Natural killer cell (primary cell): ENCODE measurements at regions not wholly inside any gene's neighbourhood (a gene's known extent, or its start where the extent isn't known, plus 50 kb on each side); places are given as distances from the start of the nearest gene placed in this dataset.

Experiments
- ATAC-seq, 3 donors: fragments of 150-1000 bp in 2 of 3; fragments of 200-7000 bp in 1 of 3; cut with Tn5 transposase; 1 replicate in 1 of 3; 2 replicates in 2 of 3; pipeline ENCODE4 v1.10.0; 2021; ENCODE audit warnings: mild to moderate bottlenecking in 2 of 3, moderate library complexity in 2 of 3
- DNase-seq, 2 donors: peaks; one replicate each; pipeline versions ENCODE4 v3.0.0 to v3.0.0-alpha.2; 2013 to 2021; ENCODE audit warnings: mixed read lengths in 1 of 2
- H3K27ac ChIP-seq: one replicate; pipeline ENCODE4 v1.5.1; 2013; ENCODE audit warnings: mild to moderate bottlenecking, low read length
- H3K27me3 ChIP-seq: one replicate; pipeline ENCODE4 v1.6.1; 2013; ENCODE audit warnings: low read length; ENCODE audit not compliant: control insufficient read depth, insufficient read depth
- H3K36me3 ChIP-seq: one replicate; pipeline ENCODE4 v1.6.1; 2013; ENCODE audit warnings: low read length; ENCODE audit not compliant: control insufficient read depth, insufficient read depth
- H3K4me1 ChIP-seq: one replicate; pipeline ENCODE4 v1.6.1; 2013; ENCODE audit warnings: low read length; ENCODE audit not compliant: control insufficient read depth, insufficient read depth
- H3K4me3 ChIP-seq: one replicate; pipeline ENCODE4 v1.5.1; 2013; ENCODE audit warnings: low read length
- H3K9me3 ChIP-seq: one replicate; pipeline ENCODE4 v1.6.1; 2013; ENCODE audit warnings: low read length; ENCODE audit not compliant: control insufficient read depth, insufficient read depth
- H3K27ac Mint-ChIP-seq, 2 donors: one replicate each; pipeline ENCODE4 v1.8.0; 2022; ENCODE audit warnings: mild to moderate bottlenecking in 2 of 2, mixed read lengths in 2 of 2, moderate library complexity in 1 of 2
- H3K27me3 Mint-ChIP-seq, 2 donors: one replicate each; pipeline ENCODE4 v1.8.0; 2022; ENCODE audit warnings: low read depth in 2 of 2, mixed read lengths in 2 of 2
- H3K36me3 Mint-ChIP-seq: one replicate; pipeline ENCODE4 v1.8.0; 2022; ENCODE audit warnings: mixed read lengths
- H3K4me1 Mint-ChIP-seq, 2 donors: one replicate each; pipeline ENCODE4 v1.8.0; 2022; ENCODE audit warnings: mixed read lengths in 2 of 2
- H3K4me3 Mint-ChIP-seq: one replicate; pipeline ENCODE4 v1.8.0; 2022; ENCODE audit warnings: mild to moderate bottlenecking, moderate library complexity, mixed read lengths
- H3K9me3 Mint-ChIP-seq, 2 donors: one replicate each; pipeline ENCODE4 v1.8.0; 2022; ENCODE audit warnings: mixed read lengths in 2 of 2
- CTCF ChIP-seq: fragments of 200-600 bp; IDR thresholded peaks from one replicate; pipeline ENCODE4 v1.8.0; 2022; ENCODE audit warnings: antibody characterized with exemption
- WGBS: methylation state at CpG from one replicate; pipeline ENCODE4 v1.1.7; 2013; ENCODE audit warnings: missing lambda C conversion rate; ENCODE audit not compliant: insufficient coverage; 5-methylcytosine and 5-hydroxymethylcytosine counted together
- intact Hi-C: fragments of 100-400 bp; cut with micrococcal nuclease; formaldehyde crosslinking; loops from one replicate; pipeline ENCODE4 v1.14.2; 2022

- Mint-ChIP-seq H3K4me3 (no peak overlapping the region), H3K36me3 (peaks cover 13% of the 10 kb centered on the region), H3K9me3 (peaks cover 0 to 4% of the 10 kb centered on the region in 2 donors), H3K4me1 (no peaks in the 10 kb centered on the region), H3K27me3 (peaks cover 17 to 24% of the 10 kb centered on the region in 2 donors), H3K27ac (no peak overlapping the region)
- intact Hi-C loops = no loop called here
- no peak overlapping the region for H3K27ac ChIP-seq
- no peak for TF ChIP-seq CTCF
- no peak overlapping the region for H3K4me3 ChIP-seq
- WGBS = 88% methylated on average over 1 of the region's 1 CpG
- peaks cover 11% of the 10 kb centered on the region for H3K9me3 ChIP-seq
- H3K36me3 ChIP-seq = no peaks in the 10 kb centered on the region
- DNase-seq (no peak), ATAC-seq (no peak)
- peaks cover 9% of the 10 kb centered on the region for H3K4me1 ChIP-seq
- H3K27me3 ChIP-seq = no peaks in the 10 kb centered on the region
These were observed 86.6 kb upstream of the HES1 start for GRCh38 chr3:194049394-194049793.

GRCh38 chr3:194050782-194051320, 85.1 kb upstream of the HES1 start:
- H3K27ac ChIP-seq = no peak overlapping the region

GRCh38 chr3:194051366-194052149, 84.4 kb upstream of the HES1 start:
- peaks cover 13% of the 10 kb centered on the region for H3K36me3 Mint-ChIP-seq
- DNase-seq (no peak), ATAC-seq (no peak)
- 37% methylated on average over 2 of the region's 2 CpGs for WGBS
- Histone ChIP-seq H3K27me3 (peaks cover 3% of the 10 kb centered on the region), H3K9me3 (peaks cover 11% of the 10 kb centered on the region), H3K27ac (no peak overlapping the region), H3K4me3 (no peak overlapping the region), H3K36me3 (no peaks in the 10 kb centered on the region), H3K4me1 (peaks cover 9% of the 10 kb centered on the region)
- no peak for TF ChIP-seq CTCF
- H3K4me1 Mint-ChIP-seq = no peaks in the 10 kb centered on the region
- H3K27me3 Mint-ChIP-seq = peaks cover 22 to 28% of the 10 kb centered on the region in 2 donors
- H3K4me3 Mint-ChIP-seq = no peak overlapping the region
- H3K27ac Mint-ChIP-seq = no peak overlapping the region
- peaks cover 0 to 4% of the 10 kb centered on the region in 2 donors for H3K9me3 Mint-ChIP-seq
- intact Hi-C loops = no loop called here

More at GRCh38 chr3:194050782-194051320, 85.1 kb upstream of the HES1 start:
- peaks cover 0 to 4% of the 10 kb centered on the region in 2 donors for H3K9me3 Mint-ChIP-seq
- H3K36me3 Mint-ChIP-seq = peaks cover 13% of the 10 kb centered on the region
- Histone ChIP-seq H3K36me3 (no peaks in the 10 kb centered on the region), H3K27me3 (peaks cover 3% of the 10 kb centered on the region), H3K4me1 (peaks cover 9% of the 10 kb centered on the region), H3K4me3 (no peak overlapping the region), H3K9me3 (peaks cover 11% of the 10 kb centered on the region)
- H3K27me3 Mint-ChIP-seq = peaks cover 19 to 24% of the 10 kb centered on the region in 2 donors
- H3K27ac Mint-ChIP-seq = no peak overlapping the region
- no peak for TF ChIP-seq CTCF
- ATAC-seq = no peak
- no CpG with 5 or more reads among the region's 1 CpG for WGBS
- intact Hi-C loops = no loop called here
- H3K4me3 Mint-ChIP-seq = no peak overlapping the region
- no peaks in the 10 kb centered on the region for H3K4me1 Mint-ChIP-seq
- DNase-seq = no peak
